ENCODE measurements at regions not wholly inside any gene's neighbourhood (a gene's known extent, or its start where the extent isn't known, plus 50 kb on each side); places are given as distances from the start of the nearest gene placed in this dataset.

DNA sequence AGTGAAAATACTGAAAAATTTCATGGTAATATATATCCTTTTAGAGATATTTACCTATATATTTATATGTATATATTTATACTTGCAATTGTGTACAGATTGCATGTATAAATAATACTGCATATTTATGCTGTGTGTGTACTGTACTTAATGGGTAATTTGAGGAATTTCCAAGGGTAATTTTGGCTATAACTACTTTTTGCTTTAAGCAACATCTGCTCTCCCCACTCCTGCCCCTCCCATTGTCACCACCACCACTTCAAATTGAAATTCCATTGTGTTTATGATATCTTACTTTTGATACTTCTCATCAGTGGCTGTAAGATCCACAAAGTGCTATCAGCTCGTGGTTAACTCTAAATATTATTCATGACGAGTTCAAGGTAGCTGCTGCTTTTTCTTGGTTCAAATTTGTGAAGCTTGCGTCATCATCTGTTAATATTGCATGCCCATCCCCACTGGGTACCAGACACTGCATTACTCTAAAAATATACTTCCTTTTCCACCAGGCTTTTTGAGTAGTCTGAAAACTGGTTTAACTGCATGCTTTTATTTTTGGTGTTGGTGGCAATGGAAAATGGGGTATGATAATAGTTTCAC is 91.7 kb upstream of the MITF start:
- TF ChIP-seq, protein P1, sequence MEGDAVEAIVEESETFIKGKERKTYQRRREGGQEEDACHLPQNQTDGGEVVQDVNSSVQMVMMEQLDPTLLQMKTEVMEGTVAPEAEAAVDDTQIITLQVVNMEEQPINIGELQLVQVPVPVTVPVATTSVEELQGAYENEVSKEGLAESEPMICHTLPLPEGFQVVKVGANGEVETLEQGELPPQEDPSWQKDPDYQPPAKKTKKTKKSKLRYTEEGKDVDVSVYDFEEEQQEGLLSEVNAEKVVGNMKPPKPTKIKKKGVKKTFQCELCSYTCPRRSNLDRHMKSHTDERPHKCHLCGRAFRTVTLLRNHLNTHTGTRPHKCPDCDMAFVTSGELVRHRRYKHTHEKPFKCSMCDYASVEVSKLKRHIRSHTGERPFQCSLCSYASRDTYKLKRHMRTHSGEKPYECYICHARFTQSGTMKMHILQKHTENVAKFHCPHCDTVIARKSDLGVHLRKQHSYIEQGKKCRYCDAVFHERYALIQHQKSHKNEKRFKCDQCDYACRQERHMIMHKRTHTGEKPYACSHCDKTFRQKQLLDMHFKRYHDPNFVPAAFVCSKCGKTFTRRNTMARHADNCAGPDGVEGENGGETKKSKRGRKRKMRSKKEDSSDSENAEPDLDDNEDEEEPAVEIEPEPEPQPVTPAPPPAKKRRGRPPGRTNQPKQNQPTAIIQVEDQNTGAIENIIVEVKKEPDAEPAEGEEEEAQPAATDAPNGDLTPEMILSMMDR (IDR thresholded peaks at IDR 0.05), result no peak
- no peak for TF ChIP-seq POLR2A (IDR thresholded peaks at IDR 0.05)
- Histone ChIP-seq H3K27me3 (no peaks in the 10 kb centered on the region), H3K9me3 (no peaks in the 10 kb centered on the region), H3K27ac (no peak overlapping the region), H3K36me3 (ENCODE audit: low read depth, missing control alignments) (no peaks in the 10 kb centered on the region), H3K4me3 (no peak overlapping the region), H3K4me1 (no peaks in the 10 kb centered on the region)
- DNase-seq, result no peak
- intact Hi-C loops (cut with DNase I; ENCODE audit: low total_unique reads), result no loop called here
- 46 to 73% methylated on average over 2 to 3 of the region's 3 CpGs for WGBS, 2 donors

DNA sequence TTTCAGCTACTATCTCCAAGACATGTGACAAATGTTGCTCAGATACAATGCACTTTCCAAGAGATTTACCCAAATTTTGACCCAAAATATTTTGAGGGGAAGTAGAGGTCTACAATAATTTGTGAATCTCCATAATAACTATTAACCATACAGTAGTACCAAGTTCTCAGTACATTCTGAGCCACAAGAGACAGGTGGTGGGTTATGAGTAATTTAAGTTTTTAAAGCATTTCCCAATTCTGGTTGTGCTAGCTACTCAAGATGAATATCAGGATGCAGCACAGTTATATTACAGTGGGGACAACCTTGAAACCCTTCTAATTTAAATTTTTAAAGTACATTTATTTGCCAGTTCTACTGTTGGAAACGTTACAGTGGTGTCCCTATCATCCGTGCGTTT is 92.2 kb upstream of the MITF start:
- Histone ChIP-seq H3K9me3 (no peaks in the 10 kb centered on the region), H3K4me3 (no peak overlapping the region), H3K27ac (no peak overlapping the region), H3K4me1 (no peaks in the 10 kb centered on the region), H3K36me3 (ENCODE audit: low read depth, missing control alignments) (no peaks in the 10 kb centered on the region), H3K27me3 (no peaks in the 10 kb centered on the region)
- no peak for DNase-seq
- intact Hi-C loops (cut with DNase I; ENCODE audit: low total_unique reads), result no loop called here
- TF ChIP-seq, protein P1 (IDR thresholded peaks at IDR 0.05), result no peak
- TF ChIP-seq POLR2A (IDR thresholded peaks at IDR 0.05), result no peak
- WGBS, 2 donors, result 79 to 82% methylated on average over 3 of the region's 3 CpGs

DNA sequence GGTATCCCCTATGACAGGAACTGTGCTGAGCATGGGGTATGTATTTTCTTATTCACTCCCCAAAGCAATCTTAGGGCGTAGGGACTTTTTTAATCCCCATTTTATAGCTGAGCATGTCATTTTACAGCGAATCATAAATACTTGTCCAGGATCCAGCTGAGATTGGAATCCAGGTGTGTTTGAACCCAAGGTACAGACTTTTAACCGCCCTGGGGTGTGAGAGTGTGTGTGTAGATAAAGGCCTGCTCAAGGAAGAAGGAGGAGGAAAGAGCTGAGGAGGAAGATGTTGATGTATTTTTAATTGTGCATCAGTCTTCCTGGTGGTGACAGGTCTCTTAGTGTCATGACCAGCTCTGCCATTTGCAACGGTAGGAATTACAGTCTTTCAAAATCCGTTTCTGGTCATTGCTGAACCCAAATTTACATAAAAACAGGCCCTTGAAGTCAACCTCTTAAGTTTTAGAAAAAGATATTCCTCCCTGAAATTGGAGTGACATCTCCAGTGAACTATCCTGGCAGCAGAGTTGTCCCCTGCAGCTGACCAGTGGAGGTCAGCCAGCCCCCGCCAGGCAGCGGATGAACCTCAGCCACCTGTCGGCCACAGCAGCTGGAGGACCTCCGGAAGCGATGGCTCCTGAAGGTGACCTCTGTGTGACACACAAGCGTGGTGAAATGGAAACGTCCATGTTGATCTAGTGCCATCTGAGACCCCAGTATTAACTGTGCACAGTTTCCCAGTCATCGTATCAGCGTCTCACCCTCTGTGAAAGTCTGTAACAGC is 92.8 kb upstream of the MITF start:
- TF ChIP-seq, protein P1 (IDR thresholded peaks at IDR 0.05), result no peak
- no peak for TF ChIP-seq POLR2A (IDR thresholded peaks at IDR 0.05)
- DNase-seq, result no peak
- WGBS, 2 donors, result 88 to 93% methylated on average over 14 of the region's 14 CpGs
- H3K36me3 ChIP-seq (ENCODE audit: low read depth, missing control alignments), result no peaks in the 10 kb centered on the region
- no peaks in the 10 kb centered on the region for H3K27me3 ChIP-seq
- no peak overlapping the region for H3K27ac ChIP-seq
- H3K4me3 ChIP-seq, result no peak overlapping the region
- H3K4me1 ChIP-seq, result no peaks in the 10 kb centered on the region
- no peaks in the 10 kb centered on the region for H3K9me3 ChIP-seq
- intact Hi-C loops (cut with DNase I; ENCODE audit: low total_unique reads), result no loop called here

DNA sequence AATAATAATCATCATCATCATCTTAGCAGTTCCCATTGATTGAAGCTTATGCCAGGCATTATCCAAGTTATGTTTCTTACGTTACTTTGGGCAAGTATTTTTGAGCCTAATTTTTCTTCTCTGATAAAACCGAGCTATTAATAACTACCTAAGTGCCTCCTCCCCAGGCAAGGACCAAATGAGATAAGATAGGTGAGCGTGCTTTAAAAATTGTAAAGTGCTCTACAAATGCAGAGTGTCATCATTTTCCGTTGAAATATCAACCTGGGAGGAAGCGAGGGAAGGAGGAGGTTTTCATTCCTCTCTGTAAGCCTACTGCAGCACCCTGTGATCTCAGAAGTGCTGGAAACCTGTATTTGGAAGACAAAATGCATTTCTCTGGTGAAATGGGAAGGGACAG is 96.7 kb upstream of the MITF start:
- 53 to 61% methylated on average over 5 of the region's 5 CpGs for WGBS, 2 donors
- Histone ChIP-seq H3K9me3 (no peaks in the 10 kb centered on the region), H3K27ac (no peak overlapping the region), H3K4me1 (no peaks in the 10 kb centered on the region), H3K36me3 (ENCODE audit: low read depth, missing control alignments) (no peaks in the 10 kb centered on the region), H3K27me3 (no peaks in the 10 kb centered on the region), H3K4me3 (no peak overlapping the region)
- intact Hi-C loops (cut with DNase I; ENCODE audit: low total_unique reads), result no loop called here
- TF ChIP-seq, protein P1 (IDR thresholded peaks at IDR 0.05), result no peak
- no peak for TF ChIP-seq POLR2A (IDR thresholded peaks at IDR 0.05)
- DNase-seq, result no peak

DNA sequence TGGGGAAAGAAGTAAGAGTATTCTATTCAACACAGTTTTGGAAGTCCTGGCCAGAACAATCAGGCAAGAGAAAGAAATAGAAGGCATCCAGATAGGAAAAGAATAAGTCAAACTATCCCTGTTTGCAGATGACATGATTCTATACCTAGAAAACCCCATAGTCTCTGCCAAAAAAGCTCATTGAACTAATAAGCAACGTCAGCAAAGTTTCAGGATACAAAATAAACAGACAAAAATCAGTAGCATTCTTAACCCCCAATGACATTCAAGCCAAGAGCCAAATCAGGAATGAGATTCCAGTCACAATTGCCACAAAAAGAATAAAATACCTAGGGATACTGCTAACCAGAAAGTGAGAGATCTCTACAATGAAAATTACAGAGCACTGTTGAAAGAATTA is 99.4 kb upstream of the MITF start:
- DNase-seq, result no peak
- H3K4me1 ChIP-seq, result no peaks in the 10 kb centered on the region
- TF ChIP-seq, protein P1 (IDR thresholded peaks at IDR 0.05), result no peak
- WGBS, 2 donors, result 69 to 70% methylated on average over 1 of the region's 1 CpG
- H3K27me3 ChIP-seq, result no peaks in the 10 kb centered on the region
- H3K9me3 ChIP-seq, result no peaks in the 10 kb centered on the region
- intact Hi-C loops (cut with DNase I; ENCODE audit: low total_unique reads), result no loop called here
- no peaks in the 10 kb centered on the region for H3K36me3 ChIP-seq (ENCODE audit: low read depth, missing control alignments)
- no peak overlapping the region for H3K4me3 ChIP-seq
- H3K27ac ChIP-seq, result no peak overlapping the region

Measured in testis (tissue), 2 donors.